ENCODE measurements at regions not wholly inside any gene's neighbourhood (a gene's known extent, or its start where the extent isn't known, plus 50 kb on each side); places are given as distances from the start of the nearest gene placed in this dataset.

- no peak overlapping the region for H3K4me3 ChIP-seq
- ChIA-PET SMC1A (ENCODE audit: uncharacterized antibody, unreplicated experiment) (no interaction called here), RAD21 (ENCODE audit: unreplicated experiment) (no interaction called here), CTCF (no interaction called here), POLR2A (no interaction called here)
- TF ChIP-seq CEBPB (IDR thresholded peaks at IDR 0.05; ENCODE audit: borderline replicate concordance in 1 of 2, low read depth in 2 of 2, low read length in 2 of 2) (no peak), SUZ12 (IDR thresholded peaks at IDR 0.05; ENCODE audit: unreplicated experiment) (no peak), ASH2L (IDR thresholded peaks at IDR 0.05; ENCODE audit: borderline replicate concordance, low read depth) (no peak), TAF1 (IDR thresholded peaks at IDR 0.05; ENCODE audit: borderline replicate concordance, low read depth, low read length) (no peak), GABPA (IDR thresholded peaks at IDR 0.05; ENCODE audit: low read depth) (no peak), PAX8 (IDR thresholded peaks at IDR 0.05) (no peak), RELA (IDR thresholded peaks at IDR 0.05; ENCODE audit: borderline replicate concordance, partially characterized antibody) (no peak), CREM (IDR thresholded peaks at IDR 0.05; ENCODE audit: low read depth) (no peak), ATF7 (IDR thresholded peaks at IDR 0.05; ENCODE audit: low read depth) (no peak), CEBPZ (IDR thresholded peaks at IDR 0.05; ENCODE audit: low read depth, low read length) (no peak), ZNF592 (IDR thresholded peaks at IDR 0.05) (no peak), ZBED1 (IDR thresholded peaks at IDR 0.05; ENCODE audit: borderline replicate concordance) (no peak), IKZF1 (conservative IDR thresholded peaks at IDR 0.05) (no peak), ZBTB33 (IDR thresholded peaks at IDR 0.05) (no peak), SIX5 (IDR thresholded peaks at IDR 0.05; ENCODE audit: low read depth, low read length, severe bottlenecking) (no peak), BMI1 (IDR thresholded peaks at IDR 0.05; ENCODE audit: borderline replicate concordance) (no peak)
- no peak overlapping the region for H3K9ac ChIP-seq (ENCODE audit: control insufficient read depth, insufficient read depth, low read length)
- DNase-seq (ENCODE audit: low read depth, low spot score) (no peak), FAIRE-seq (no peak), ATAC-seq (no peak; the same call in 2 of the 3 replicates)
- no peak overlapping the region for H3K4me2 ChIP-seq (ENCODE audit: control insufficient read depth, insufficient read depth)
- H3K79me2 ChIP-seq (ENCODE audit: control insufficient read depth, insufficient read depth, low read length), result no peaks in the 10 kb centered on the region
- no peak overlapping the region for H2AFZ ChIP-seq (ENCODE audit: control insufficient read depth, low read depth, low read length)
- intact Hi-C loops (cut with micrococcal nuclease; ENCODE audit: unreplicated experiment), result no loop called here
- no peak overlapping the region for H3K27ac ChIP-seq (ENCODE audit: control insufficient read depth, insufficient read depth)
- H3K27me3 ChIP-seq (replicated peaks in 1 of 2; ENCODE audit: control insufficient read depth in 2 of 2, insufficient read depth in 2 of 2, low read length in 1 of 2), result no peaks in the 10 kb centered on the region
- no peaks in the 10 kb centered on the region for H4K20me1 ChIP-seq (ENCODE audit: control insufficient read depth, insufficient read depth)
- no peaks in the 10 kb centered on the region for H3K9me3 ChIP-seq (replicated peaks; ENCODE audit: control insufficient read depth, insufficient read depth, low read length)
- H3K36me3 ChIP-seq (ENCODE audit: control insufficient read depth in 2 of 2, insufficient read depth in 2 of 2, low read length in 1 of 2), result no peaks in the 10 kb centered on the region
- in situ Hi-C loops (cut with MboI), result no loop called here
- H3K4me1 ChIP-seq (ENCODE audit: control insufficient read depth, insufficient read depth, low read length), result no peaks in the 10 kb centered on the region
- 60% methylated on average over 3 of the region's 3 CpGs for WGBS (ENCODE audit: insufficient coverage, insufficient replicate concordance, low lambda C conversion rate, missing lambda C conversion rate)
- BruUV-seq (replicated peaks), result no TSS peak
Observed at GRCh38 chr3:153111016-153111415, 51.0 kb upstream of the RAP2B start.

Data from GM12878 (cell line).